AG10803 (cell line): ENCODE measurements at regions not wholly inside any gene's neighbourhood (a gene's known extent, or its start where the extent isn't known, plus 50 kb on each side); places are given as distances from the start of the nearest gene placed in this dataset.
"Not testable (repeated sequence)": the region's sequence is repeated elsewhere in the genome, so short reads cannot be mapped to it uniquely, and the experiment has no call there.

Experiments used
- DNase-seq: peaks from one replicate; pipeline ENCODE4 v3.0.0; 2010; ENCODE audit warnings: low read depth
- H3K4me3 ChIP-seq: 2 replicates; pipeline ENCODE4 v1.5.1; 2011; ENCODE audit warnings: mild to moderate bottlenecking, low read length, control low read depth
- CTCF ChIP-seq: conservative IDR thresholded peaks from 2 replicates; pipeline ENCODE4 v1.5.1; 2011; ENCODE audit warnings: mild to moderate bottlenecking, low read length, control low read depth, inconsistent platforms

DNA sequence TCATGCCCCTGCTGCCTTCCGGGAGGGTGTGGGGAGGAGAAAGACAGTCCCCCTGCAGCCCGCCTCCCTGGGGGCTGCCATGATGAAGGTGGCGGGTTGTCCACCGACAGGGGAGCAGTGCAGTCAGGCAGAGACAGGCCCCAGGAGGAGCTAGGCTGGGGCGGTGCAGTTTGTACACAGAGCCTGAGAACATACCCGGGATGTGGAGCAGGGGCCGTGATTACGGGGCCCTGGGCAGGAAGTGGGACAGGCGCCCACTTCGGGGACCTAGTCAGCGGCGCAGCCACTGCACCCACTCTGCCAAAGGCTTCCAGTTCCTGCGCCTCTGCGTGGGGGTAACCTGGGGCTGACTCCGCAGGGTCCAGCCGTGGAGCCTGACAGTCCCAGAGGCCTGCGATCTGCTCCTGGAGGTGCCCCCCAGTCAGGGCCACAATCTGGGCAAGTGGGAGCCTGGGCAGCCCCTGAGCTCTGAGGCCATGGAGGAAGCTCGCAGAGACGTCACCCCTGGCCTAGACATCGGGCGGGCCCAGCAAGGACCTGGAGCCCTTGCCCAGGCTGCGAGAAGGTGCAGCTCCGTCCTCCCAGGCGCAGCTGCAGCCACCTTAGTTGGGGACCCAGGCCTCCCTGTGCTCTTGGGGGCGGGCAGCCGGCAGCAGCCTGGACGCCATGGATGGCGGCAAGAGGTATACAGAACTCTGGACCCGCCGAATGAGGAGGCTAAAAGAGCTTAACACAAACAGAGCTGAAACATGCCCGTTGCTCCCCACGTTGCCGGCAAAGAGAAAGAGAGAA lies 1356.8 kb downstream of the XPNPEP1 start:
- no peak for TF ChIP-seq CTCF
- H3K4me3 ChIP-seq = no peak overlapping the region
- no peak for DNase-seq

- no peak for DNase-seq
- TF ChIP-seq CTCF = no peak
- H3K4me3 ChIP-seq = no peak overlapping the region
Observed at GRCh38 chr10:108562105-108562504, 1361.2 kb downstream of the XPNPEP1 start.

DNA sequence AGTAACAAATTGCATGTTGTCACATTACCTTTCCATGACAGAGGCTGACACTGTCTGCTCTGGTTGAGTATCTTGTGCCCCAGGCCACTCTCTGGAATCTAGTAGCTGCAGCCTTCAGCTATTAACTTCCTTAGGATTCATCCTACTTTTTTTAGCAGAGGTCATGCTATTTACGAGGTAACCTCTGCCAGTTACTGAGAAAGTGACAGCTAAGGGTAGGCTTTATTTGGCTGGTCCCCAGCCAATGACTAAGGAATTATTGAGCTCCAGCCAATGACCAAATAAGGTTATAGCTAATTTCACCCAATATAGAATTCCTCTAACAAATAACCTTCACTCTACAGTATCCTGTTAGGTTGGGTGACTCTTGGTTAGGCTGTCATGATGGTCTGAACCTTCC lies 1361.7 kb downstream of the XPNPEP1 start:
- H3K4me3 ChIP-seq = no peak overlapping the region
- no peak for TF ChIP-seq CTCF
- DNase-seq = peak; percentile 39

DNA sequence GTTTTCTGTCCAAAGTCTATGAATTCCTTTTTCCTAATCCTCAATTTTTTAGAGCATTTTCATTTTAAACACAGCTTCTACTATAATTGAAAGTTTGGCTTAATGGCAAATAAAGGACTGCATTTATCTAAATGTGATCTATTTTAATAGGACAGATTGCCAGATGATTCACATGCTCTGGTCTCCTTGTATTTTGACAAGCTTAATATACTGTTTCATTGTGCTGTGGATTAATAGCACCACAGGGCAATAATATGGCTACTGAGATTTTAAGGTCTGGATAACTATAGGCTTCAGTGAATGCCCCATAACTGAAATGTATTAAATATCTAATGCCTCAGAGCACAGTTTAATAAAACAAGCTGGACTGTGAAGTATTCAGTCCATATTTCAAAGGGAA lies 1362.8 kb downstream of the XPNPEP1 start:
- no peak overlapping the region for H3K4me3 ChIP-seq
- no peak for DNase-seq
- TF ChIP-seq CTCF = no peak

DNA sequence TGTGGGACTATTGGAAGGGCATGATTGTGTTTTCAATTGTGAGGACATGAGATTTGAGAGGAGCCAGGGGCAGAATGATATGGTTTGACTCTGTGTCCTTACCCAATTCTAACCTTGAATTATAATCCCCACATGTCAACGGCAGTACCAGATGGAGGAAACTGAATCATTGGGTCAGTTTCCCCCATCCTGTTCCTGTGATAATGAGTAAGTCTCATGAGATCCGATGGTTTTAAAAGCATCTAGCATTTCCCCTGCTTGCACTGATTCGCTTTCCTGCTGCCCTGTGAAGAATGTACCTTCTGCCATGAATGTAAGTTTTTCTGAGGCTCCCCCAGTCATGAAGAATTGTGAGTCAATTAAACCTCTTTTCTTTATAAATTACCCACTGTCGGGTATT lies 1367.1 kb downstream of the XPNPEP1 start:
- peak; percentile 34 for DNase-seq
- TF ChIP-seq CTCF = no peak
- H3K4me3 ChIP-seq = no peak overlapping the region

DNA sequence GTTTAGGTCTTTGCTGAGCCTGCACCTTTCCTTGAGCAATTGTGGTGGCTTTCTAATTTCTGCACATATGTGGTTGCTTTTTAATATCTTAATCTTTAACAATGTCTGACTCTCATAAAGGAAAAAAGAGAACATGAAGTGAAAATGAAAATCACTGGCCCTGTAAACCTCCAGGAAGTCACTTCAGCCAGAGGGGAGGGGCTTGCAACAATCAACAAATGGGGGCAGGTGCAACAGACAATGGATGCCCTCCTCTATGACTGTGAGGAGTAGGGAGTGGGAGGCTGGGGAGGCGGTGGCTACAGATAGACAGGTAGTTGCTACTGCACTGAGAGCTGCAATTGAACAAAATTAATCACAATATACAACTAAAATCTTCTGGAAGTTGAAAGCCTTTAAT lies 1377.4 kb downstream of the XPNPEP1 start:
- no peak for TF ChIP-seq CTCF
- DNase-seq = no peak
- no peak overlapping the region for H3K4me3 ChIP-seq

- H3K4me3 ChIP-seq = no peak overlapping the region
- peak; percentile 96 for TF ChIP-seq CTCF
- DNase-seq = peak; percentile 61
Observed at GRCh38 chr10:108544500-108545120, 1378.7 kb downstream of the XPNPEP1 start.

- DNase-seq, H3K4me3 ChIP-seq: not testable (repeated sequence)
Observed at GRCh38 chr10:108533551-108533950, 1369.0 kb upstream of the SORCS1 start.
